K562 (cell line): ENCODE measurements at regions not wholly inside any gene's neighbourhood (a gene's known extent, or its start where the extent isn't known, plus 50 kb on each side); places are given as distances from the start of the nearest gene placed in this dataset.

Experiments
- ATAC-seq: fragments of 200-7000 bp; cut with Tn5 transposase; 3 replicates; pipeline ENCODE4 v1.9.1; 2020; ENCODE audit warnings: moderate library complexity
- BruUV-seq: library from RNA; stranded (reverse); fragments of 400-500 nt; replicated peaks from 2 replicates; lab custom pipeline; 2021; lab: Mats Ljungman, UMichigan
- CTCF ChIA-PET: fragments of 300-600 bp; formaldehyde crosslinking; extraction: SDS; loops from one replicate; lab custom pipeline; 2021; ENCODE audit warnings: low intra/inter-chr PET ratio; lab: Yijun Ruan, JAX
- POLR2A ChIA-PET: fragments of 300-600, 350-650 bp; sonication (Branson Sonifier 250); formaldehyde crosslinking; extraction: SDS; loops from one replicate; lab custom pipeline; 2021; ENCODE audit warnings: antibody characterized with exemption, inconsistent platforms; lab: Yijun Ruan, JAX
- DNase-seq, 4 experiments: peaks; one replicate each; pipeline versions ENCODE4 v3.0.0 to v3.0.0-alpha.2; 2011 to 2018; ENCODE audit warnings: low spot score in 3 of 4, mixed read lengths in 3 of 4; ENCODE audit errors: extremely low read depth in 1 of 4
- FAIRE-seq: peaks from 2 replicates; lab custom pipeline; 2011; peaks lifted over from hg19 to GRCh38; lab: Jason Lieb, UNC
- H2AFZ ChIP-seq: 2 replicates; pipeline ENCODE4 v1.6.0; 2011; ENCODE audit warnings: low read depth, low read length, control low read depth, inconsistent platforms
- H3K27ac ChIP-seq: fragments of 200-600 bp; 3 replicates; pipeline ENCODE4 v1.8.0; 2011; ENCODE audit warnings: low read depth, mild to moderate bottlenecking, control low read depth, inconsistent platforms, low read length, moderate library complexity, mixed read lengths; ENCODE audit errors: extremely low read depth
- H3K27me3 ChIP-seq, 2 experiments: fragments of 300-600 bp in 1 of 2; 2 replicates in 1 of 2; 3 replicates in 1 of 2; pipeline versions ENCODE4 v1.6.0 to v1.8.0; 2011; ENCODE audit warnings: inconsistent platforms in 2 of 2, low read length in 2 of 2, mild to moderate bottlenecking in 1 of 2, mixed read lengths in 1 of 2, moderate library complexity in 1 of 2; ENCODE audit not compliant: control insufficient read depth in 2 of 2, insufficient read depth in 2 of 2
- H3K36me3 ChIP-seq: fragments of 300-600 bp; 3 replicates; pipeline ENCODE4 v1.8.0; 2011; ENCODE audit warnings: mild to moderate bottlenecking, low read length, inconsistent platforms; ENCODE audit not compliant: control insufficient read depth, insufficient read depth
- H3K4me1 ChIP-seq, 2 experiments: fragments of 200-600 bp in 1 of 2; replicated peaks in 1 of 2; 2 replicates in 1 of 2; 3 replicates in 1 of 2; pipeline versions ENCODE4 v1.5.1 to v1.8.0; 2011; ENCODE audit warnings: inconsistent platforms in 2 of 2, low read length in 2 of 2, mild to moderate bottlenecking in 1 of 2, mixed read lengths in 1 of 2, moderate library complexity in 1 of 2; ENCODE audit not compliant: control insufficient read depth in 2 of 2, insufficient read depth in 2 of 2
- H3K4me2 ChIP-seq: 2 replicates; pipeline ENCODE4 v1.6.1; 2011; ENCODE audit warnings: low read length, control low read depth, inconsistent platforms, mixed read lengths; ENCODE audit not compliant: insufficient read depth
- H3K4me3 ChIP-seq: fragments of 200-600 bp; sonication (generic), shearing (Covaris generic); 2 replicates; pipeline ENCODE4 v1.5.1; 2016; ENCODE audit warnings: control low read depth, inconsistent platforms
- H3K79me2 ChIP-seq: fragments of 200-600 bp; 3 replicates; pipeline ENCODE4 v1.8.0; 2011; ENCODE audit warnings: low read length, inconsistent platforms; ENCODE audit not compliant: control insufficient read depth, insufficient read depth
- H3K9ac ChIP-seq, 2 experiments: 2 replicates each; pipeline versions ENCODE4 v1.6.0 to v1.6.1; 2011; ENCODE audit warnings: low read depth in 2 of 2, low read length in 2 of 2, control low read depth in 1 of 2, inconsistent platforms in 1 of 2, mild to moderate bottlenecking in 1 of 2, mixed read lengths in 1 of 2; ENCODE audit not compliant: insufficient read depth in 1 of 2
- H3K9me1 ChIP-seq: one replicate; pipeline ENCODE4 v1.6.0; 2011; ENCODE audit warnings: inconsistent platforms, mild to moderate bottlenecking, low read length, moderate library complexity; ENCODE audit not compliant: control insufficient read depth, insufficient read depth
- H3K9me3 ChIP-seq: replicated peaks from 2 replicates; pipeline ENCODE4 v1.5.1; 2011; ENCODE audit warnings: low read depth, low read length, inconsistent platforms; ENCODE audit not compliant: control insufficient read depth, insufficient read depth
- H4K20me1 ChIP-seq: replicated peaks from 2 replicates; pipeline ENCODE4 v1.6.1; 2011; ENCODE audit warnings: low read length, inconsistent platforms, mixed read lengths; ENCODE audit not compliant: control insufficient read depth, insufficient read depth
- CTBP1 ChIP-seq: fragments of 450-650 bp; IDR thresholded peaks from 2 replicates; pipeline ENCODE4 v1.6.1; 2016; ENCODE audit warnings: borderline replicate concordance
- FOXJ3 ChIP-seq: sonication (generic); formaldehyde crosslinking; IDR thresholded peaks from 2 replicates; pipeline ENCODE4 v1.4.0; 2020; ENCODE audit warnings: mild to moderate bottlenecking, missing genetic modification reagents
- MXI1 ChIP-seq: IDR thresholded peaks from 2 replicates; pipeline ENCODE4 v1.6.1; 2011; ENCODE audit warnings: low read depth, mild to moderate bottlenecking, improper control_type of control experiment, low read length
- NONO ChIP-seq, 2 experiments: fragments of 200-400 bp in 1 of 2; fragments of 450-650 bp in 1 of 2; formaldehyde crosslinking in 1 of 2; IDR thresholded peaks; 2 replicates each; pipeline ENCODE4 v1.6.1; 2017; ENCODE audit warnings: low read depth in 2 of 2, mild to moderate bottlenecking in 2 of 2, moderate library complexity in 2 of 2, low read length in 1 of 2
- SAFB ChIP-seq: fragments of 200-400 bp; formaldehyde crosslinking; IDR thresholded peaks from 2 replicates; pipeline ENCODE4 v1.6.1; 2017; ENCODE audit warnings: low read depth, low read length, borderline replicate concordance
- WGBS: fragments of 100-300 bp; shearing (Covaris generic); methylation state at CpG from one replicate; pipeline ENCODE4 v1.1.6; 2016; ENCODE audit warnings: low coverage, mixed read lengths; ENCODE audit not compliant: insufficient coverage; ENCODE audit errors: missing lambda C conversion rate; 5-methylcytosine and 5-hydroxymethylcytosine counted together
- in situ Hi-C: fragments of 300-500 bp; cut with MboI; formaldehyde crosslinking; loops from 4 replicates; pipeline ENCODE4 v1.15.0; 2018; ENCODE audit warnings: inconsistent platforms, mixed read lengths
- intact Hi-C: fragments of 100-400 bp; cut with micrococcal nuclease; formaldehyde crosslinking; loops from 2 replicates; pipeline ENCODE4 v1.14.2; 2022
- TF ChIP-seq, protein P1 (sequence below), 2 experiments: fragments of 450-650 bp; conservative IDR thresholded peaks; 2 replicates each; pipeline ENCODE4 v1.6.1; 2017; ENCODE audit warnings: mild to moderate bottlenecking in 2 of 2, moderate library complexity in 2 of 2
- TF ChIP-seq, protein P2 (sequence below): fragments of 250-450 bp; sonication (Bioruptor Pico); IDR thresholded peaks from 2 replicates; pipeline ENCODE4 v1.8.0; 2022; ENCODE audit warnings: moderate library complexity, mild to moderate bottlenecking, inconsistent platforms
- TF ChIP-seq, protein P3 (sequence below): fragments of 450-650 bp; IDR thresholded peaks from 2 replicates; pipeline ENCODE4 v1.6.1; 2018; ENCODE audit warnings: mild to moderate bottlenecking, low read depth; ENCODE audit not compliant: partially characterized antibody
- TF ChIP-seq, protein P4 (sequence below): fragments of 250-450 bp; sonication (Bioruptor Pico); IDR thresholded peaks from 2 replicates; pipeline ENCODE4 v1.4.0; 2020; ENCODE audit warnings: borderline replicate concordance

DNA sequence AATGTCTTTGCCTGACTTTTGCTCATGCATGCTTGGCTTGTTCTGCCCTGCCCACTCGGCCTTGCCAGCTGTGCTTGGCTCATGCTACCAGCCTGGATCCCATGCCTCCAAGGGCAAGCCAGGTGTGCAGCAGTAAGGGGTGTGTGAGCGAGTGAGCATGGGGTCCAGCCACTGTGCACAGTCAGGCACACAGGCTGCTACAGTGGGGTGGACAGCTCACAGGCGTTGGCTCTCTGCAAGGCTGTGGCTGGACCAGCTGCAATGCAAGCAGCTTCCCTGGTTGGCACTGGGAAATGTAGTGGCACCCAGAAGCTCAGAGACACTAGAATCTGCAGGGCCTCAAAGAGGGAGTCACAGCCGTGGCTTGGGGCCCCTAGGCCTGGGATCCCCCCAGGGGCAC is 529.7 kb downstream of the DSC3 start:
- no peak overlapping the region for H3K4me3 ChIP-seq
- no peaks in the 10 kb centered on the region for H3K4me1 ChIP-seq
- no peaks in the 10 kb centered on the region for H3K79me2 ChIP-seq
- no peaks in the 10 kb centered on the region for H4K20me1 ChIP-seq
- no peak overlapping the region for H3K27ac ChIP-seq
- ATAC-seq (no peak), DNase-seq (no peak), FAIRE-seq (no peak)
- H3K36me3 ChIP-seq, result no peaks in the 10 kb centered on the region
- no peaks in the 10 kb centered on the region for H3K27me3 ChIP-seq
- H3K4me2 ChIP-seq, result no peak overlapping the region
- in situ Hi-C loops, result no loop called here
- TF ChIP-seq, protein P1, sequence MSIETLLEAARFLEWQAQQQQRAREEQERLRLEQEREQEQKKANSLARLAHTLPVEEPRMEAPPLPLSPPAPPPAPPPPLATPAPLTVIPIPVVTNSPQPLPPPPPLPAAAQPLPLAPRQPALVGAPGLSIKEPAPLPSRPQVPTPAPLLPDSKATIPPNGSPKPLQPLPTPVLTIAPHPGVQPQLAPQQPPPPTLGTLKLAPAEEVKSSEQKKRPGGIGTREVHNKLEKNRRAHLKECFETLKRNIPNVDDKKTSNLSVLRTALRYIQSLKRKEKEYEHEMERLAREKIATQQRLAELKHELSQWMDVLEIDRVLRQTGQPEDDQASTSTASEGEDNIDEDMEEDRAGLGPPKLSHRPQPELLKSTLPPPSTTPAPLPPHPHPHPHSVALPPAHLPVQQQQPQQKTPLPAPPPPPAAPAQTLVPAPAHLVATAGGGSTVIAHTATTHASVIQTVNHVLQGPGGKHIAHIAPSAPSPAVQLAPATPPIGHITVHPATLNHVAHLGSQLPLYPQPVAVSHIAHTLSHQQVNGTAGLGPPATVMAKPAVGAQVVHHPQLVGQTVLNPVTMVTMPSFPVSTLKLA (conservative IDR thresholded peaks at IDR 0.05), result no peak
- TF ChIP-seq SAFB, result no peak
- no peaks in the 10 kb centered on the region for H3K9me3 ChIP-seq
- POLR2A ChIA-PET, result no interaction called here
- H2AFZ ChIP-seq, result peak overlapping the region; percentile 42; the same call in 1 of the 2 replicates
- no TSS peak for BruUV-seq
- intact Hi-C loops, result no loop called here
- H3K9me1 ChIP-seq, result no peaks in the 10 kb centered on the region
- 20% methylated on average over 4 of the region's 4 CpGs for WGBS
- no peak overlapping the region for H3K9ac ChIP-seq
- CTCF ChIA-PET, result no interaction called here

DNA sequence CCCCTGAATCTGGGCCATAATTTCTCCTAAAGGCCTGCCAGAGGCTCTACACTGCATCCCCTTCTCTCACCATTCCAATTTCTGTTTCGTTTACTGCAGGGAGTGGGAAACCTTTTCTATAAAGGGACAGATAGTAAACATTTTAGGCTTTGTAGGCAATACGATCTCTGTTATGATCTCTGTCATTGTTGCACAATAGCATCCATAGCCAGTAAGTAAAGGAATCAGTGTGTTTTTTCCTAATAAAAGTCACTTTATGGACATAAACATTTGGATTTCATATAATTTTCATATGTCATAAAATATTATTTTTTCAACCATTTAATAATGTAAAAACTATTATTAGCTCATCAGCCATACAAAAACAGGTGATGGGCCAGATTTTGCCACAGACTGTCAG is 531.7 kb downstream of the DSC3 start:
- POLR2A ChIA-PET, result interaction anchor here (0.5 kb wide), 1 partner anchor 1528 kb away, joined by 3 read pairs; no protein-coding TSS in a partner anchor
- H3K36me3 ChIP-seq, result no peaks in the 10 kb centered on the region
- no peaks in the 10 kb centered on the region for H3K79me2 ChIP-seq
- H3K9me1 ChIP-seq, result no peaks in the 10 kb centered on the region
- no peaks in the 10 kb centered on the region for H3K4me1 ChIP-seq
- H3K9me3 ChIP-seq, result no peaks in the 10 kb centered on the region
- ATAC-seq, result no peak
- no peaks in the 10 kb centered on the region for H4K20me1 ChIP-seq
- no TSS peak for BruUV-seq
- in situ Hi-C loops (no loop called here), intact Hi-C loops (no loop called here)
- FAIRE-seq, result no peak
- no peak overlapping the region for H3K4me3 ChIP-seq
- no peak for DNase-seq
- CTCF ChIA-PET, result no interaction called here
- no peak overlapping the region for H3K27ac ChIP-seq
- H3K9ac ChIP-seq, result no peak overlapping the region
- no peak overlapping the region for H3K4me2 ChIP-seq
- H2AFZ ChIP-seq, result no peak overlapping the region
- no peaks in the 10 kb centered on the region for H3K27me3 ChIP-seq
- 10% methylated on average over 2 of the region's 2 CpGs for WGBS
- no peak for TF ChIP-seq FOXJ3 (CRISPR knock-in tag)
- TF ChIP-seq NONO (IDR thresholded peaks at IDR 0.05; ENCODE audit: low read depth in 2 of 2, low read length in 1 of 2), result no peak
- TF ChIP-seq, protein P2, sequence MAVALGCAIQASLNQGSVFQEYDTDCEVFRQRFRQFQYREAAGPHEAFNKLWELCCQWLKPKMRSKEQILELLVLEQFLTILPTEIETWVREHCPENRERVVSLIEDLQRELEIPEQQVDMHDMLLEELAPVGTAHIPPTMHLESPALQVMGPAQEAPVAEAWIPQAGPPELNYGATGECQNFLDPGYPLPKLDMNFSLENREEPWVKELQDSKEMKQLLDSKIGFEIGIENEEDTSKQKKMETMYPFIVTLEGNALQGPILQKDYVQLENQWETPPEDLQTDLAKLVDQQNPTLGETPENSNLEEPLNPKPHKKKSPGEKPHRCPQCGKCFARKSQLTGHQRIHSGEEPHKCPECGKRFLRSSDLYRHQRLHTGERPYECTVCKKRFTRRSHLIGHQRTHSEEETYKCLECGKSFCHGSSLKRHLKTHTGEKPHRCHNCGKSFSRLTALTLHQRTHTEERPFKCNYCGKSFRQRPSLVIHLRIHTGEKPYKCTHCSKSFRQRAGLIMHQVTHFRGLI (CRISPR knock-in tag), result no peak
- no peak for TF ChIP-seq CTBP1
- TF ChIP-seq, protein P3, sequence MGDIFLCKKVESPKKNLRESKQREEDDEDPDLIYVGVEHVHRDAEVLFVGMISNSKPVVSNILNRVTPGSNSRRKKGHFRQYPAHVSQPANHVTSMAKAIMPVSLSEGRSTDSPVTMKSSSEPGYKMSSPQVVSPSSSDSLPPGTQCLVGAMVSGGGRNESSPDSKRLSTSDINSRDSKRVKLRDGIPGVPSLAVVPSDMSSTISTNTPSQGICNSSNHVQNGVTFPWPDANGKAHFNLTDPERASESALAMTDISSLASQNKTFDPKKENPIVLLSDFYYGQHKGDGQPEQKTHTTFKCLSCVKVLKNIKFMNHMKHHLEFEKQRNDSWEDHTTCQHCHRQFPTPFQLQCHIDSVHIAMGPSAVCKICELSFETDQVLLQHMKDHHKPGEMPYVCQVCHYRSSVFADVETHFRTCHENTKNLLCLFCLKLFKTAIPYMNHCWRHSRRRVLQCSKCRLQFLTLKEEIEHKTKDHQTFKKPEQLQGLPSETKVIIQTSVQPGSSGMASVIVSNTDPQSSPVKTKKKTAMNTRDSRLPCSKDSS, result no peak
- TF ChIP-seq MXI1, result no peak
- TF ChIP-seq, protein P4, sequence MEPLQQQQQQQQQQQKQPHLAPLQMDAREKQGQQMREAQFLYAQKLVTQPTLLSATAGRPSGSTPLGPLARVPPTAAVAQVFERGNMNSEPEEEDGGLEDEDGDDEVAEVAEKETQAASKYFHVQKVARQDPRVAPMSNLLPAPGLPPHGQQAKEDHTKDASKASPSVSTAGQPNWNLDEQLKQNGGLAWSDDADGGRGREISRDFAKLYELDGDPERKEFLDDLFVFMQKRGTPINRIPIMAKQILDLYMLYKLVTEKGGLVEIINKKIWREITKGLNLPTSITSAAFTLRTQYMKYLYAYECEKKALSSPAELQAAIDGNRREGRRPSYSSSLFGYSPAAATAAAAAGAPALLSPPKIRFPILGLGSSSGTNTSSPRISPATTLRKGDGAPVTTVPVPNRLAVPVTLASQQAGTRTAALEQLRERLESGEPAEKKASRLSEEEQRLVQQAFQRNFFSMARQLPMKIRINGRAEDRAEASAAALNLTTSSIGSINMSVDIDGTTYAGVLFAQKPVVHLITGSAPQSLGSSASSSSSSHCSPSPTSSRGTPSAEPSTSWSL (CRISPR knock-in tag), result no peak
